RWPE1 (cell line): ENCODE measurements at regions not wholly inside any gene's neighbourhood (a gene's known extent, or its start where the extent isn't known, plus 50 kb on each side); places are given as distances from the start of the nearest gene placed in this dataset.

Source experiments
- CTCF ChIA-PET: fragments of 350-600 bp; sonication (Branson Sonifier 250); formaldehyde crosslinking; extraction: SDS; loops from one replicate; lab custom pipeline; 2021; lab: Yijun Ruan, JAX
- POLR2A ChIA-PET: fragments of 400-600 bp; formaldehyde crosslinking; extraction: SDS; loops from one replicate; lab custom pipeline; 2020; ENCODE audit warnings: antibody characterized with exemption; ENCODE audit not compliant: low non-redundant PET; lab: Yijun Ruan, JAX
- DNase-seq: peaks from one replicate; pipeline ENCODE4 v3.0.0; 2012; ENCODE audit warnings: low spot score
- H3K27ac ChIP-seq: fragments of 450-650 bp; 2 replicates; pipeline ENCODE4 v1.5.1; 2017
- TF ChIP-seq, protein P1 (sequence below): fragments of 450-650 bp; conservative IDR thresholded peaks from 2 replicates; pipeline ENCODE4 v1.5.1; 2017; ENCODE audit warnings: low read depth, mild to moderate bottlenecking

DNA sequence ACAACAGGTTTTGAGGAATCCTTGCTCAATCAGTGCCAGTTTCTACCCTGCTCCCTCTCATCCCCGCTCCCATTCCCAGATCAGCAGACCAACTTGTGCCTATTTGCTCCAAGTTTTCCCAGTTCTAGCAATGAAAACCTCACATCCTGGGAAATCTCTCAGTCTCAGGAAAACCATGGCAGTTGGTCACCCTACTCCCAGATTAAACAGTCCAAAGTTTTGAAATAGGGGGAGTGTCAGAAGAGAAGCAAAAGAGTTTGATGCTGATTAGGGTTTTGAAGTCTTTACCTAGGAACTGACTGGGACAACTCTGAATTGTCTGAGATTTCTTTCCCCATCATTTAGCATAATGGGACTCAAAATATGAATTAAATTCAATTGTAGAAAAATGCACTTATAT lies 95.8 kb upstream of the ARID2 start:
- POLR2A ChIA-PET: no interaction called here
- TF ChIP-seq, protein P1, sequence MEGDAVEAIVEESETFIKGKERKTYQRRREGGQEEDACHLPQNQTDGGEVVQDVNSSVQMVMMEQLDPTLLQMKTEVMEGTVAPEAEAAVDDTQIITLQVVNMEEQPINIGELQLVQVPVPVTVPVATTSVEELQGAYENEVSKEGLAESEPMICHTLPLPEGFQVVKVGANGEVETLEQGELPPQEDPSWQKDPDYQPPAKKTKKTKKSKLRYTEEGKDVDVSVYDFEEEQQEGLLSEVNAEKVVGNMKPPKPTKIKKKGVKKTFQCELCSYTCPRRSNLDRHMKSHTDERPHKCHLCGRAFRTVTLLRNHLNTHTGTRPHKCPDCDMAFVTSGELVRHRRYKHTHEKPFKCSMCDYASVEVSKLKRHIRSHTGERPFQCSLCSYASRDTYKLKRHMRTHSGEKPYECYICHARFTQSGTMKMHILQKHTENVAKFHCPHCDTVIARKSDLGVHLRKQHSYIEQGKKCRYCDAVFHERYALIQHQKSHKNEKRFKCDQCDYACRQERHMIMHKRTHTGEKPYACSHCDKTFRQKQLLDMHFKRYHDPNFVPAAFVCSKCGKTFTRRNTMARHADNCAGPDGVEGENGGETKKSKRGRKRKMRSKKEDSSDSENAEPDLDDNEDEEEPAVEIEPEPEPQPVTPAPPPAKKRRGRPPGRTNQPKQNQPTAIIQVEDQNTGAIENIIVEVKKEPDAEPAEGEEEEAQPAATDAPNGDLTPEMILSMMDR: no peak

DNA sequence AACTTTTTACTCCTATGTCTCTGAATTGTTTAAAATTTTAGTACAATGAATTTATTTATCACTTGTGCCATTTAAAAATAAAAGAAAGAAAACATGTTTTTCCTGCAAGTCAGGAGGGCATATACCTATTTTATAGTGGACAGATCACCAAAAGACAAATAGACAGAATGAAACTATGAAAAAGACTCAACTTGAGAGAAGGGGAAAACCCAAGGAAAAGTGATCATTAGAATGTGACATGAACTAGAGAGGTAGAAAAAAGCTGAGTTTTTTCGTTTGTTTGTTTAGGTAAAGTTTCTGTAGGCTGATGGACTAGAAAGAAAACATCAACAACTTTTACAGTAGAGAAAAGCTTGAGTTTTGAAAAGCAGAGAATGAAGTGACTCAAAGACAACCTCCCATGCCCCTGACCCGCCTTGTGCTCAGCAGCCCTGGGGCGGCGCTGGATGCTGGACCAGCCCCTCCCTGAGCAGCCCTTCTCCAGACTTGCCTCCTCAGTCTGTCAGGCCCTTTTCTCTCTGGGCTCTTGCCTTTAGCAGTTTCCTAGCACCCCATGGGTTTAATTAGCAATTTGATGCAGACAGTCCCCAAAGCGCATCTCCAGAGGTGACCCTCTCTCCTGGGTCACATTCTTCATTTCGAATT lies 95.1 kb upstream of the ARID2 start:
- H3K27ac ChIP-seq: no peak overlapping the region
- TF ChIP-seq, protein P1: no peak
- no peak for DNase-seq
- ChIA-PET CTCF (no interaction called here), POLR2A (no interaction called here)

More for the DNA sequence above, 95.8 kb upstream of the ARID2 start:
- DNase-seq: no peak
- no peak overlapping the region for H3K27ac ChIP-seq
- CTCF ChIA-PET: no interaction called here

DNA sequence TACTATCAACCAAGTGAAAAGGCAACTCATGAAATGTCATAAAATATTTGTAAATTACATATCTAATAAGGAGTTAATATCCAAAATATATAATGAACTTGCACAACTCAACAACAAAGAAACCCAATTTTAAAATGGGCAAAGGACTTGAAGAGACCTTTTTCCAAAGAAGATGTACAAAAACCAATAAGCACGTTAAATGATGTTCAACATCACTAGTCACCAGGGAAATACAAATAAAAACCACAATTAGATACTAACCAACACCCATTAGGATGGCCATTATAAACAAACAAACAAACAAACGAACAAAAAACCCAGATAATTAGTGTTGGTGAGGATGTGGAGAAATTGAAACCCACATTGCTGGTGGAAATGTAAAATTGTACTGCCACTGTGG lies 92.3 kb upstream of the ARID2 start:
- TF ChIP-seq, protein P1: no peak
- ChIA-PET POLR2A (no interaction called here), CTCF (interaction anchor here (0.7 kb wide), 1 partner anchor 175 kb away, joined by 3 read pairs; no protein-coding TSS in a partner anchor)
- no peak for DNase-seq
- no peak overlapping the region for H3K27ac ChIP-seq

GRCh38 chr12:45637706-45638105 lies 91.8 kb upstream of the ARID2 start:
- no peak overlapping the region for H3K27ac ChIP-seq
- ChIA-PET POLR2A (no interaction called here), CTCF (no interaction called here)
- no peak for DNase-seq
- TF ChIP-seq, protein P1: no peak

- no peak for DNase-seq
- CTCF ChIA-PET: no interaction called here
- no peak overlapping the region for H3K27ac ChIP-seq
- POLR2A ChIA-PET: no interaction called here
- TF ChIP-seq, protein P1: no peak
These were observed 91.1 kb upstream of the ARID2 start for GRCh38 chr12:45638386-45638785.

GRCh38 chr12:45644541-45644940 lies 85.0 kb upstream of the ARID2 start:
- TF ChIP-seq, protein P1: no peak
- DNase-seq: peak; percentile 57
- ChIA-PET CTCF (interaction anchor here (0.6 kb wide), 1 partner anchor 222 kb away, joined by 3 read pairs; no protein-coding TSS in a partner anchor), POLR2A (no interaction called here)
- no peak overlapping the region for H3K27ac ChIP-seq
